Neural cell (in vitro differentiated cells): ENCODE measurements at regions not wholly inside any gene's neighbourhood (a gene's known extent, or its start where the extent isn't known, plus 50 kb on each side); places are given as distances from the start of the nearest gene placed in this dataset.

Experiments used
- TF ChIP-seq, protein P1 (sequence below): IDR thresholded peaks from 2 replicates; pipeline ENCODE4 v1.6.1; 2012; ENCODE audit warnings: borderline replicate concordance
- TF ChIP-seq, protein P2 (sequence below): fragments of 450-650 bp; IDR thresholded peaks from 2 replicates; pipeline ENCODE4 v1.5.1; 2014; ENCODE audit warnings: antibody characterized with exemption, mild to moderate bottlenecking, moderate library complexity; ENCODE audit not compliant: poor library complexity, severe bottlenecking

DNA sequence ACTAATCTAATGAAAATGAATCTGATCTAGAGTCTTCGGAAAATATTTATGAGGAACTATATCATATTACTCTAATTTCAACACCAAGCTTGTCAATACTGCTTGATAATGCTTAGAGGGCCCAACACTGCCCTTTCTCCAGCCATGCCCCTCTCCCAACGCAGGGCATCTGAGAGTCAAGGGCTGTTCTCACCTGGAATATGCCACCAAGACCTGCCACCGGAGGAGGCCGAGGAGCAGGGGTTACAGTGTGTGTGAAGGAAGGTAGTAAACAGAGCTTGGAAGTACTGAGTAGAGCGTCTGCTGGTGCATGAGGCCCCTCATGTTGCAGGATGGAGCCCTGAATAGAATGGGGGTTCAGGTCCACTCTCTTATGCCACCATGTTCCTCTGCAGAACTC is 301.3 kb upstream of the MPDZ start:
- TF ChIP-seq, protein P1, sequence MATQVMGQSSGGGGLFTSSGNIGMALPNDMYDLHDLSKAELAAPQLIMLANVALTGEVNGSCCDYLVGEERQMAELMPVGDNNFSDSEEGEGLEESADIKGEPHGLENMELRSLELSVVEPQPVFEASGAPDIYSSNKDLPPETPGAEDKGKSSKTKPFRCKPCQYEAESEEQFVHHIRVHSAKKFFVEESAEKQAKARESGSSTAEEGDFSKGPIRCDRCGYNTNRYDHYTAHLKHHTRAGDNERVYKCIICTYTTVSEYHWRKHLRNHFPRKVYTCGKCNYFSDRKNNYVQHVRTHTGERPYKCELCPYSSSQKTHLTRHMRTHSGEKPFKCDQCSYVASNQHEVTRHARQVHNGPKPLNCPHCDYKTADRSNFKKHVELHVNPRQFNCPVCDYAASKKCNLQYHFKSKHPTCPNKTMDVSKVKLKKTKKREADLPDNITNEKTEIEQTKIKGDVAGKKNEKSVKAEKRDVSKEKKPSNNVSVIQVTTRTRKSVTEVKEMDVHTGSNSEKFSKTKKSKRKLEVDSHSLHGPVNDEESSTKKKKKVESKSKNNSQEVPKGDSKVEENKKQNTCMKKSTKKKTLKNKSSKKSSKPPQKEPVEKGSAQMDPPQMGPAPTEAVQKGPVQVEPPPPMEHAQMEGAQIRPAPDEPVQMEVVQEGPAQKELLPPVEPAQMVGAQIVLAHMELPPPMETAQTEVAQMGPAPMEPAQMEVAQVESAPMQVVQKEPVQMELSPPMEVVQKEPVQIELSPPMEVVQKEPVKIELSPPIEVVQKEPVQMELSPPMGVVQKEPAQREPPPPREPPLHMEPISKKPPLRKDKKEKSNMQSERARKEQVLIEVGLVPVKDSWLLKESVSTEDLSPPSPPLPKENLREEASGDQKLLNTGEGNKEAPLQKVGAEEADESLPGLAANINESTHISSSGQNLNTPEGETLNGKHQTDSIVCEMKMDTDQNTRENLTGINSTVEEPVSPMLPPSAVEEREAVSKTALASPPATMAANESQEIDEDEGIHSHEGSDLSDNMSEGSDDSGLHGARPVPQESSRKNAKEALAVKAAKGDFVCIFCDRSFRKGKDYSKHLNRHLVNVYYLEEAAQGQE = no peak
- TF ChIP-seq, protein P2, sequence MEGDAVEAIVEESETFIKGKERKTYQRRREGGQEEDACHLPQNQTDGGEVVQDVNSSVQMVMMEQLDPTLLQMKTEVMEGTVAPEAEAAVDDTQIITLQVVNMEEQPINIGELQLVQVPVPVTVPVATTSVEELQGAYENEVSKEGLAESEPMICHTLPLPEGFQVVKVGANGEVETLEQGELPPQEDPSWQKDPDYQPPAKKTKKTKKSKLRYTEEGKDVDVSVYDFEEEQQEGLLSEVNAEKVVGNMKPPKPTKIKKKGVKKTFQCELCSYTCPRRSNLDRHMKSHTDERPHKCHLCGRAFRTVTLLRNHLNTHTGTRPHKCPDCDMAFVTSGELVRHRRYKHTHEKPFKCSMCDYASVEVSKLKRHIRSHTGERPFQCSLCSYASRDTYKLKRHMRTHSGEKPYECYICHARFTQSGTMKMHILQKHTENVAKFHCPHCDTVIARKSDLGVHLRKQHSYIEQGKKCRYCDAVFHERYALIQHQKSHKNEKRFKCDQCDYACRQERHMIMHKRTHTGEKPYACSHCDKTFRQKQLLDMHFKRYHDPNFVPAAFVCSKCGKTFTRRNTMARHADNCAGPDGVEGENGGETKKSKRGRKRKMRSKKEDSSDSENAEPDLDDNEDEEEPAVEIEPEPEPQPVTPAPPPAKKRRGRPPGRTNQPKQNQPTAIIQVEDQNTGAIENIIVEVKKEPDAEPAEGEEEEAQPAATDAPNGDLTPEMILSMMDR = no peak
